Dedifferentiated amniotic fluid mesenchymal stem cell (primary cell): ENCODE measurements at regions not wholly inside any gene's neighbourhood (a gene's known extent, or its start where the extent isn't known, plus 50 kb on each side); places are given as distances from the start of the nearest gene placed in this dataset.
"Not testable (repeated sequence)": the region's sequence is repeated elsewhere in the genome, so short reads cannot be mapped to it uniquely, and the experiment has no call there.

Experiments
- DNase-seq: peaks from one replicate; pipeline ENCODE4 v3.0.0-alpha.2; 2016; ENCODE audit errors: extremely low spot score

- no peak for DNase-seq
These were observed 850.5 kb downstream of the KCNA4 start for GRCh38 chr11:29166306-29166705.

GRCh38 chr11:29163231-29163630 lies 853.6 kb downstream of the KCNA4 start:
- no peak for DNase-seq

DNA sequence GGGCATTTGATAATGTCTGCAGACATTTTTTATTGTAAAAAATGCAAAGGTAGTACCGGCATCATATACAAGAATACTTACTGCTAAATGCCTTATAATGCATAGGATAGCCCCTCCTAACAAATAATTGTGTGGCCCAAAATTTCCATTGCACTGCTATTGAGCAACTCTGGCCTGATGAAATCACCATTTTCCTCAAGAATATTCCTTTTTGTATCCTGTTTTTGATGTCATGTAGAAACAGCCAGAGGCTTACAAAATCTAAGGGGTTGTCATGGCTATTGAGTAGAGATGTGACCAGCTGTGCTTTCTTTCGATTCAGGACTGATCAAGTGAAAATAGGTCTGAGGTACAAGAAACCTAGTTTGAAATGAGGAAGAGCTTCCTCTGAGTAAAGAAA lies 854.3 kb downstream of the KCNA4 start:
- DNase-seq: no peak

GRCh38 chr11:29161191-29161590 lies 855.6 kb downstream of the KCNA4 start:
- DNase-seq: no peak

DNA sequence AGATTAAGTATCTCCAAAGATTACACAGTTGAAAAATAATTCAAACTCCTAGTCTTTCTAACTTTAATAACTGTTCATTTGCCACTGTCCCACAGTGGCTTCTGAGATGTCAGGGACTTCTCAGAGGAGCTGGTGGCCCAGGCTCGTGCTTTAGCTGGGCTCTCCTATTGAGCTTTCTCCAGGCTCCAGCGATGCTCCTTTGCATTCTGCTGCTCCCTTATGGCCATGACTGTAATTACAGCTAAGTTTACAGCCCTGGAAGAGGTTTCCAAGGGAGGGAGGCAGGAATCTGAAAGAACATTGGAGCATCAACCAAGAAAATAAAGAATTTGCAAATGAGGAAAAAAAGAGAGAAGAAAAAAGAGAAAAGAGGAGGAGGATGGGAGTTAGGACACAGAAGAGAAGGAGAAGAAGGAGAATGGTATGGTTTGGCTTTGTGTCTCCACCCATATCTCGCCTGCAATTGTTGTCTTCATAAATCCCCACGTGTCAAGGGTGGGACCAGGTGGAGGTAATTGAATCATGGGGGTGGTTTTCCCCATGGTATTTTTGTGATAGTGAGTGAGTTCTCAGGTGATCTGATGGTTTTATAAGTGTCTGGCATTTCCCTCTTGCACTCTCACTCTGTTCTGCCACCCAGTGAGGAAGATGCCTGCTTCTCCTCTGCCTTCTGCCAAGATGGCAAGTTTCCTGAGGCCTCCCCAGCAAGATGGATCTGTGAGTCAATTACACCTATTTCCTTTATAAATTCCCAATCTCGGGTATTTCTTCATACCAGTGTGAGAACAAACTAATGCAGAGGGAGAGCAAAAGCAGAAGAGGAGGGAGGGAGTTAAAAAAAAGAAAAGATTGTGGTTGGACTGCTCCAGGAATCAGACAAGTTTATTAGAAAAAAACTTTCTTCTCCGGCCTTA lies 857.0 kb downstream of the KCNA4 start:
- DNase-seq: peak; percentile 76

GRCh38 chr11:29153078-29153477 lies 863.8 kb downstream of the KCNA4 start:
- DNase-seq: no peak

DNA sequence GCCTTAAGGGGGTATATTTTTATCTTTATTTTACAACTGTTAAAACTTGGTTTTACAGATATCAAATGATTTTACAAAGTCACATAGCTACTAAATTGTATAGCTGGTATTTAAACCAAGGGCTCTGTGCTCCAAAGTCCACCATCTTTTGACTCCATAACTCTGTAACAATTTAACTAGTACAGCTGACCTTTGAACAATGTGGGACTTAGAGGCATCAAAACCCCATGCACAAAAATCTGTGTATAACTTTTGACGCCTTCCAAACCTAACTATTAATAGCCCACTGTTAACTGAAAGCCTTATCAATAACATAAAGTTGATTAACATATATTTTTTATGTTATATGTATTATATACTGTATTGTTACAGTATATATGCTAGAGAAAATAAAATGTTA lies 874.3 kb downstream of the KCNA4 start:
- DNase-seq: not testable (repeated sequence)

DNA sequence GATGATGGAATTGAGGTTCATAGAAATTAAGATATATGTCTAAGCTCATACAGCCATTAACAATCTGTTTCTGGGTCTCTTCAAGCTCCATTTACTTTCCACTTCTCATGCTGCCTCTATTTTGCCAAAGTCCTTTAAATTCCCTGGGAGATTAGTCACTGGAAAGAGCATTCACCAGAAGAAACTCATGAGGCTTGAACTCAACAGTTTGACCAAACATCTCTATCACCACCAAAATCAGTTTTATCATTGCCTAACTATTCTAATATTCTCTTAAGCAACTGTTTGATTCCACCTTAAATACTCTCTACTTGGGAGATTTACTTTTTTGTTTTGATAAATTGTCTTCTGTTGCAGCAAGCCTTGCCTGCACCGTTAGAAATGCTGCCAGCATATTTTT lies 881.3 kb downstream of the KCNA4 start:
- no peak for DNase-seq

DNA sequence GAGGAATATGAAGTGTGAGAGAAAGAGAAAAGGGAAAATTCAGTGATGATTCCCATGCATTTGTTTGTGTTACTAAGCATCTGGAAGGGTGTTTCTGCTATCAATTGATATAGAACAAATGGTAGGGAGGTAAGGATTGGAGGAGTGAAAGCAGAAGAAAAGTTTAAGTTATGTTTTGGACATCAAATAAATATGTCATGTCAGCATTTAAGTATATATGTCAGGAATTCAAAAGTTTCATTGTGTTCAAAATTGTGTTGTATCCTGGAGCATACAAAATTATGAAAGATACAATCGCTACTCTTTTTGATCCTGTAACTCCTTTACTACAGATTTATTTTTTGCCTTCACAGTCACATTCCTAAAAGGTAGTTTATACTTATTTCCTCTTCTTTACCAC lies 885.8 kb downstream of the KCNA4 start:
- DNase-seq: no peak

GRCh38 chr11:29129844-29130243 lies 887.0 kb downstream of the KCNA4 start:
- DNase-seq: no peak

- peak; percentile 38 for DNase-seq
These were observed 889.4 kb downstream of the KCNA4 start for GRCh38 chr11:29127461-29127860.

- DNase-seq: no peak
These were observed 891.2 kb downstream of the KCNA4 start for GRCh38 chr11:29125606-29126005.

DNA sequence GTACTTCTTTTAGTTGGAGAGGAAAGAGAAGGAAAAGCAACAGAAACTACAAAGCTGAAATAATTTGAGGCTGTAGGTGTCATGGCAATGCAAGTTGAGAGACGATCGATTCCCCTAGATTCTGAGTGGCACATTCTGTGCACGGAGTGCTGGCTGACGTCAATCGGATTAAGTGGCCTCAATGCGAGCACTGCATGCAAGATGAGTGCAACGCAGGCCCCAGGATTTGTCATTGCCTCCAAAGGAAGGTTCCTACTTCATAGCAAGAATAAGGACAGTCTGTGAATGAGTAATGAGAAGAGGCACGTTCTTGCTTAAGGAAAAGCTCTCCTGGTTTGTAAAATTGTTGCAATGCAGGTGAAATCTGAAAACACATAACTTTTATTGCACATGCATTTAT lies 892.4 kb downstream of the KCNA4 start:
- no peak for DNase-seq

DNA sequence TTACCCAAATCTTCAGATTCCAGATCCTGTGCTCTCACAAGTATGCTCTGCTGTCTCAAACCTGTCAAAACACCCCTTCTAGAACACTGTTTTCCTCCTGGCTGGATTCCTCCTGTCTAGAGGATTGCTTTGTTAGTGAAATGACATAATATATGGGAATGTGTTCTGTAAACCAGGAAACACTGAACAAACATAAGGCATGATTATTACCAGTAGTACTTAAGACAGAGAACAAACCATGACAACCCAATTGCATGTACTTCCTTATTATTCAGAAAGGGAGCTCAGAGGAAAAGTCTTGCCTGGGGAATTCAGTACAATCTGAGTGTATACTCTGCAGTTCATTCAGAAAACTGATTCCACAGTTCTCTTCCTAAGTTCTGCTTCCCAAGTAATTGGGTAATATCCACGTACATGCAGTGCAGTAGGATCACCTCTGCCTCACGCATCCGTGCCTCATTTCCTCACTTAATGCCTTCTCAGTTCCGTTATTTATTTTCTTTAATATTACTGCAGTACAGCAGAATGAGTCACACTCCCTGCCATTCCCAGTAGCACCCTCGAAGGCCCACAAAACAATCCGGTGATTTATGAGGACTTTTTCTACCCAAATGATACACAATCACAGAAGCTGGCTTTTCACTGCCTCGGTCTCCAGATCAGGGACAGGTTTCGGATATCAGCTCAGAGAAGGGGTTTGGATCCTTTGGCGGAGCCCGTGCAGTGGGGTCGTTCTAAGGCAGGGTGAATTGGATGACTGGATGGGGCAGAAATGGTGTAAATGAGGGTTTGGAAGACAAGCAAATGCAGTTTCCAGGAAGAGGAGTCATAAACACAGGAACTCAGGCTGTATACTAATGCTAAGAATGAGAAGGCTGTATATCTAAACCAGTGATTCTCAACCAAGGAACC lies 896.9 kb downstream of the KCNA4 start:
- peak; percentile 62 for DNase-seq

DNA sequence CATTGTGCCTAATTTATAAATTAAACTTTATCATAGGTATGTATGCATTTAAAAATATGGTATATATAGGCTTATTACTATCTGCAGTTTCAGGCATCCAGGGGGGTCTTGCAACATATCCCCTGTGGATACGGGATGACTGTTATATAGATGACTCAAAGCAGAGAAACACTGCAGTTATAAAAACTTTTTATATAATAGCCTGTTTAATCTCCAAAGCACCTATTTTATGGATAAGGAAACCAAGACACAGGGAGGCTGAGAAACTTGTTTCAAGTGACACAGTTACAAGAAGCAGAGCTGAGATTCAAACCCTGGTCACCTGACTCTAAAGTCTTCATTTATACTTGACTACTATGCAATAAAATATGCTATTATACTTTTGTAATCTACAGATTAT lies 897.7 kb downstream of the KCNA4 start:
- DNase-seq: no peak

DNA sequence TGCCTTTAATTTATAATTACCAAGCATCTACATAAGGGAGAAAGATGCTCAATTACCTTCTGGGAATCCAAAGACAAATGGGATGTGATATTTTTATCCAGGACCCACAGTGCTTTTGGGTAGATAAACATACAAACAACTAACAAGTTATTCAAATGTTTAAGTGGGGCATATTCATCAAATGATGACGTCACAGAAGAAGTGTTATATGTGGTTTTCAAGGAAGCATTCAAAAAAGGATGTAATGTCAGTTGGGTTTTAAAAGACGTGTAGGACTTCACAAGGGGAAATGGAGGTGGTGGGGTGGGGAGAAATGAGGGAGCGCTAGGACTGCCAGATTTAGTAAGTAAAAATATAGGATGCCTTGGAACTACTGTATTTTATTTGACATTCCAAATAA lies 915.9 kb downstream of the KCNA4 start:
- DNase-seq: no peak

GRCh38 chr11:29095821-29096220 lies 921.0 kb downstream of the KCNA4 start:
- no peak for DNase-seq

DNA sequence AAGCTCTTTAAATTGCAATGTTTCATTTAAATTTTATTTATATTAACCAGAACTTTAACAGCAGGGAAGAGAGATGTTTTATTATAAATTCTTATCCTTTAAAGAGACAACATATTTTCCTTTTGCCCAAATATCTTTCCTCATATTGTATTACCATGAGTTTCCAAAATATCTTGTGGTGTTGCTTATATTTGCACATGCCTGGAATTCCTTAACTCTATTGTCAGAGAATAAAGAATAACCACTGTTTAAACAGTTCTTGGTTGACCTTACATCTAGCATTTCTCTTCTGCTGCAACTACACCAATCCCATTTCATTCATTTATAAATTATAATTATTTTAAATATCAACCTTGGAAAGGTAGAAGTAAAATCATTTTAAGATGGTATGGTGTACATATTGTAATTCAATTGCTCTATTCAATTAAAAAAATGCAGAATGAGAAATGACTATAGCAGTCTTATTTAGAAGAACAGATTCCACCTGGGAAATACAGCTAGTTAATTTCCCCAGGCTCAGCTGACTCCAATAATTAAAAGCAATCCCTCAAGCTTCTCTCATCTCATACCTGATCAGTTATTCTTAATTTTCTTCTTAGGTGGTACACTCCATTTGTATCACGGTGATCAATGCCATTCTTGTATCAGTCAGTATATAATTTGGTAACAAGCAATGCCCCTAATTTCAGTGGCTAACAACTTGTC lies 923.3 kb downstream of the KCNA4 start:
- peak; percentile 80 for DNase-seq

DNA sequence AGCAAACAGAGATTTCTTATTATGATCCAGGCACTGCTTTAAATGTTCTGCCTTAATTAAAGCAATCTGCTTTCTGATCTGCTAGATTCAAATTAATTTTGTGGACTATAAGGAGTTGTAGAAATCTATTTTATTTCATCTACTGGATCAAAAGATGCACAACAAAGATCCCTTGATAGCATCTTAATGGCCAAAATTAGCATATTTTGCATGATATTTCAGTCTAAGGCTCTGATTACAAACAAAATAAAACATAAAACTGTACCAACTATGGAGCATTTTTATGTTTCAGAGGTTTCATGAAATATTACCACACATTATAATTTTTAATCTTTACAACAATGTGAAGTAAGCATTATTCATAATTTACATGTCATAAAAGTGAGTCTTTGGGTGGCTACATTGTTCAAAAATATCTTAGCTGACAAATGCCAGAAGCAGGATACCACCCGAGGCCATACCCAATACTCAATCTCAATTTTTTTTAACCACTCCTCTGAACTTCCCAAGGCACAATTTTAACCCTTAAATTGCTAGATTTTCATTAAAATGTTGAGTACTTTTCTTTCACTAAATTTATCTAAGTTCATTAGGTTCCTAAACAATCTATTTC lies 929.5 kb downstream of the KCNA4 start:
- DNase-seq: no peak

- no peak for DNase-seq
These were observed 941.1 kb downstream of the KCNA4 start for GRCh38 chr11:29075726-29076125.

GRCh38 chr11:29063630-29064361 lies 953.0 kb downstream of the KCNA4 start:
- no peak for DNase-seq
